H1 (cell line): ENCODE measurements at regions not wholly inside any gene's neighbourhood (a gene's known extent, or its start where the extent isn't known, plus 50 kb on each side); places are given as distances from the start of the nearest gene placed in this dataset.

Source experiments
- CTCF ChIA-PET: fragments of 300-600 bp; sonication (Branson Sonifier 250); formaldehyde crosslinking; loops from one replicate; lab custom pipeline; 2021; ENCODE audit not compliant: partially characterized antibody; lab: Charles Lee
- POLR2A ChIA-PET: fragments of 300-600 bp; sonication (Branson Sonifier 250); formaldehyde crosslinking; loops from one replicate; lab custom pipeline; 2021; ENCODE audit warnings: inconsistent platforms; ENCODE audit not compliant: partially characterized antibody; lab: Charles Lee
- DNase-seq, 2 experiments: peaks; one replicate each; pipeline versions ENCODE4 v3.0.0 to v3.0.0-alpha.2; 2010 to 2022; ENCODE audit warnings: low spot score in 2 of 2, low read depth in 1 of 2, mixed read lengths in 1 of 2
- FAIRE-seq: peaks from 2 replicates; lab custom pipeline; 2011; peaks lifted over from hg19 to GRCh38; lab: Jason Lieb, UNC
- H2AFZ ChIP-seq: 2 replicates; pipeline ENCODE4 v1.8.1; 2012; ENCODE audit warnings: low read length, inconsistent platforms
- H2AK5ac ChIP-seq: 2 replicates; pipeline ENCODE4 v1.6.1; 2013; ENCODE audit warnings: low read depth, low read length
- H2BK120ac ChIP-seq: replicated peaks from 2 replicates; pipeline ENCODE3; 2013; ENCODE audit warnings: low read depth, low read length, inconsistent platforms
- H2BK12ac ChIP-seq: 2 replicates; pipeline ENCODE4 v1.6.1; 2013; ENCODE audit warnings: low read depth, low read length
- H2BK15ac ChIP-seq: 2 replicates; pipeline ENCODE4 v1.6.1; 2013; ENCODE audit warnings: low read length
- H2BK20ac ChIP-seq: 2 replicates; pipeline ENCODE4 v1.6.1; 2013; ENCODE audit warnings: low read length
- H2BK5ac ChIP-seq: 2 replicates; pipeline ENCODE4 v1.6.1; 2013; ENCODE audit warnings: low read depth, low read length
- H3K14ac ChIP-seq: 2 replicates; pipeline ENCODE4 v1.6.1; 2013; ENCODE audit warnings: inconsistent platforms; ENCODE audit not compliant: insufficient read length
- H3K18ac ChIP-seq: 2 replicates; pipeline ENCODE4 v1.6.1; 2013; ENCODE audit warnings: low read length; ENCODE audit errors: extremely low read depth
- H3K23ac ChIP-seq: 2 replicates; pipeline ENCODE4 v1.6.1; 2013; ENCODE audit warnings: inconsistent platforms; ENCODE audit not compliant: insufficient read length
- H3K23me2 ChIP-seq: 2 replicates; pipeline ENCODE4 v1.6.1; 2013; ENCODE audit warnings: low read depth, low read length
- H3K27ac ChIP-seq: 2 replicates; pipeline ENCODE4 v1.6.1; 2011; ENCODE audit warnings: low read depth, low read length, inconsistent platforms
- H3K27me3 ChIP-seq, 4 experiments: replicated peaks in 1 of 4; 1 replicate in 1 of 4; 2 replicates in 3 of 4; pipeline versions ENCODE4 v1.6.1 to v1.8.1; 2011 to 2013; ENCODE audit warnings: low read length in 3 of 4, mild to moderate bottlenecking in 3 of 4, inconsistent platforms in 2 of 4, mixed read lengths in 2 of 4, moderate library complexity in 1 of 4; ENCODE audit not compliant: control insufficient read depth in 3 of 4, insufficient read depth in 3 of 4; ENCODE audit errors: extremely low read depth in 1 of 4
- H3K36me3 ChIP-seq, 4 experiments: 2 replicates each; pipeline versions ENCODE4 v1.6.1 to v1.8.1; 2011 to 2013; ENCODE audit warnings: mild to moderate bottlenecking in 4 of 4, low read length in 3 of 4, moderate library complexity in 2 of 4, control low read depth in 1 of 4, inconsistent platforms in 1 of 4; ENCODE audit not compliant: insufficient read depth in 4 of 4, control insufficient read depth in 2 of 4
- H3K4ac ChIP-seq: replicated peaks from 2 replicates; pipeline ENCODE3; 2013; ENCODE audit warnings: low read length, low read depth, mixed read lengths, inconsistent platforms; ENCODE audit not compliant: insufficient read length
- H3K4me1 ChIP-seq, 4 experiments: replicated peaks in 1 of 4; 1 replicate in 1 of 4; 2 replicates in 3 of 4; pipeline versions ENCODE4 v1.6.1 to v1.8.1; 2011 to 2013; ENCODE audit warnings: low read length in 3 of 4, inconsistent platforms in 2 of 4, mixed read lengths in 1 of 4; ENCODE audit not compliant: insufficient read depth in 4 of 4, control insufficient read depth in 3 of 4
- H3K4me2 ChIP-seq, 2 experiments: 2 replicates each; pipeline versions ENCODE4 v1.6.1 to v1.8.1; 2011 to 2013; ENCODE audit warnings: low read depth in 2 of 2, low read length in 2 of 2, control low read depth in 1 of 2, inconsistent platforms in 1 of 2, mild to moderate bottlenecking in 1 of 2; ENCODE audit not compliant: insufficient read depth in 1 of 2
- H3K4me3 ChIP-seq, 4 experiments: fragments of 200-600, 300-600 bp in 1 of 4; sonication (generic), shearing (Covaris generic), sonication (Bioruptor Twin) in 1 of 4; 2 replicates each; pipeline versions ENCODE4 v1.5.1 to v1.8.1; 2011 to 2016; ENCODE audit warnings: low read length in 4 of 4, low read depth in 3 of 4, control low read depth in 2 of 4, inconsistent platforms in 2 of 4, mild to moderate bottlenecking in 2 of 4, mixed read lengths in 1 of 4, moderate library complexity in 1 of 4; ENCODE audit not compliant: insufficient read depth in 2 of 4; ENCODE audit errors: extremely low read depth in 1 of 4
- H3K56ac ChIP-seq: replicated peaks from 2 replicates; pipeline ENCODE3; 2013; ENCODE audit warnings: low read depth, mild to moderate bottlenecking, mixed read lengths, low read length, inconsistent platforms; ENCODE audit not compliant: insufficient read length
- H3K79me1 ChIP-seq: 2 replicates; pipeline ENCODE4 v1.6.1; 2013; ENCODE audit warnings: low read depth, low read length, control low read depth
- H3K79me2 ChIP-seq, 2 experiments: 2 replicates each; pipeline versions ENCODE4 v1.6.1 to v1.8.1; 2012 to 2013; ENCODE audit warnings: low read length in 2 of 2, mild to moderate bottlenecking in 2 of 2, inconsistent platforms in 1 of 2; ENCODE audit not compliant: insufficient read depth in 2 of 2, control insufficient read depth in 1 of 2
- H3K9ac ChIP-seq, 4 experiments: replicated peaks in 1 of 4; 1 replicate in 1 of 4; 2 replicates in 3 of 4; pipeline versions ENCODE4 v1.6.1 to v1.8.1; 2011 to 2013; ENCODE audit warnings: low read depth in 3 of 4, low read length in 3 of 4, control low read depth in 2 of 4, mild to moderate bottlenecking in 2 of 4, moderate library complexity in 2 of 4, inconsistent platforms in 1 of 4; ENCODE audit errors: extremely low read depth in 1 of 4
- H3K9me3 ChIP-seq, 2 experiments: 2 replicates each; pipeline versions ENCODE4 v1.6.1 to v1.8.1; 2012 to 2013; ENCODE audit warnings: mild to moderate bottlenecking in 2 of 2, moderate library complexity in 2 of 2, control low read depth in 1 of 2, inconsistent platforms in 1 of 2, low read depth in 1 of 2, low read length in 1 of 2, mixed read lengths in 1 of 2; ENCODE audit not compliant: insufficient read depth in 2 of 2
- H4K20me1 ChIP-seq, 2 experiments: replicated peaks in 1 of 2; 2 replicates each; pipeline versions ENCODE3 to v1.8.1; 2011 to 2013; ENCODE audit warnings: inconsistent platforms in 2 of 2, low read length in 2 of 2, mild to moderate bottlenecking in 1 of 2; ENCODE audit not compliant: insufficient read depth in 2 of 2, control insufficient read depth in 1 of 2
- H4K5ac ChIP-seq: 2 replicates; pipeline ENCODE4 v1.6.1; 2013; ENCODE audit warnings: low read length, low read depth, mixed read lengths, inconsistent platforms; ENCODE audit not compliant: insufficient read length
- H4K8ac ChIP-seq: 2 replicates; pipeline ENCODE4 v1.8.0; 2013; ENCODE audit warnings: mild to moderate bottlenecking, moderate library complexity, low read length, inconsistent platforms; ENCODE audit not compliant: insufficient read depth; ENCODE audit errors: extremely low read depth
- H4K91ac ChIP-seq: replicated peaks from 2 replicates; pipeline ENCODE3; 2013; ENCODE audit warnings: low read length, mixed read lengths, inconsistent platforms; ENCODE audit not compliant: insufficient read length
- CBX8 ChIP-seq: fragments of 300-800, 300-1000 bp; sonication (generic); IDR thresholded peaks from 2 replicates; pipeline ENCODE4 v1.7.1; 2016; ENCODE audit warnings: low read depth, low read length, borderline replicate concordance
- CTBP2 ChIP-seq: IDR thresholded peaks from 2 replicates; pipeline ENCODE4 v1.7.0; 2011; ENCODE audit warnings: borderline replicate concordance, mild to moderate bottlenecking, moderate library complexity, mixed read lengths, low read length; ENCODE audit not compliant: insufficient read depth, insufficient read length
- KDM5A ChIP-seq: fragments of 200-600 bp; IDR thresholded peaks from 2 replicates; pipeline ENCODE4 v1.7.1; 2012; ENCODE audit warnings: mild to moderate bottlenecking, low read length, inconsistent platforms, mixed read lengths
- RBBP5 ChIP-seq: IDR thresholded peaks from 2 replicates; pipeline ENCODE4 v1.7.1; 2012; ENCODE audit warnings: low read depth, mild to moderate bottlenecking, inconsistent platforms, low read length, moderate library complexity, borderline replicate concordance
- SRF ChIP-seq: IDR thresholded peaks from 2 replicates; pipeline ENCODE4 v1.6.1; 2011; ENCODE audit warnings: mild to moderate bottlenecking, low read depth, low read length, moderate library complexity
- TAF1 ChIP-seq: IDR thresholded peaks from 2 replicates; pipeline ENCODE4 v1.6.1; 2011; ENCODE audit warnings: mild to moderate bottlenecking, low read depth, low read length
- WGBS, 2 experiments: shearing (Covaris generic) in 1 of 2; methylation state at CpG; one replicate each; pipeline versions ENCODE4 v1.1.6 to v1.1.7; 2013 to 2015; ENCODE audit warnings: low lambda C conversion rate in 2 of 2, mixed read lengths in 2 of 2, inconsistent platforms in 1 of 2, low coverage in 1 of 2, missing lambda C conversion rate in 1 of 2; ENCODE audit not compliant: insufficient replicate concordance in 2 of 2, insufficient coverage in 1 of 2, insufficient read length in 1 of 2; ENCODE audit errors: extremely low coverage in 1 of 2, missing lambda C conversion rate in 1 of 2; 5-methylcytosine and 5-hydroxymethylcytosine counted together
- TF ChIP-seq, protein P1 (sequence below): IDR thresholded peaks from 2 replicates; pipeline ENCODE4 v1.6.1; 2012; ENCODE audit warnings: inconsistent platforms

DNA sequence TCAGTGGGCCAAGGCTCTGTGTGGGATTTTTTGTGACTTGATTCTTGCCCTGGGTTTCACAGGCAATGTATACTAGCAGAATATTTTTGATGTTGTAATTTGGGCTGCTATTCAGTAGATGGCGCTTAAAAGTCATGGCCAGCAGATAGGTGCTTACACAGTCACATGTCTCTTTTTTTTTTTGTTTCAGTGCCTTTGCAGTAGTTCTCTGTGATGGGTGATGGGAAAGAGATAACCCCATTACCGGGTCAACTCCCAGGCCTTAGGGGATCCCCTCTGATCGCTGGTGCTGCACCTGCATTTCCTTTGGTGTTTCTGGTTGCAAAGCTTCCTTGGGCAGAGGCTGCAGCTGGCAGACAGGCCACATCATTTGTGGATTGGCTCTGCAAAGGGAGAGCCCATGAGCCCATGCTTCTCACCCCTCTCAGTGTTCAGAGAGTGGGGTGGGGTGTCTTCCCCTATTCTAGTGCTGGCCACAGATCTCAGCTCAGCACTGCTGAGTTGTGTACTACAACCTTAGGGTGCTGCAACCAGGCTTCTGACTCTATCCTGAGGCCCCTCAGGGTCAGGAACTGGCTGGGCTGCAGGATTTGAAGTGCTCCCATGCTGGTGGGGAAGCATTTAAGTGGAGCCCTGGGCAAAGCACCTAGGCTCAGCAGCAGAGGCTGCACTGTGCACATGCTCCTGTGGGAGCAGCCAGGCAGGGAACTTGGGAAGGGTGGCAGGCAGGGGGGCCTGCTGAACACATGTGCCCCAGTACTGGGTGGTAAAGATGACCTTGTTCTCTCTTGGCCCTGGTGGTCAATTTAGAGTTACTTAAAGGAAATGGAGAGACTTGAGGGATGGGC lies 219.8 kb upstream of the SPHKAP start:
- H3K27ac ChIP-seq = no peak overlapping the region
- H3K23me2 ChIP-seq = no peaks in the 10 kb centered on the region; the same call in 1 of the 2 replicates
- no peak overlapping the region for H3K4ac ChIP-seq
- no peaks in the 10 kb centered on the region for H3K27me3 ChIP-seq
- H3K9me3 ChIP-seq = peaks cover 4 to 6% of the 10 kb centered on the region in 2 experiments; a peak in 3 of 4 replicates
- H2AK5ac ChIP-seq = no peak overlapping the region
- H3K56ac ChIP-seq = no peak overlapping the region
- DNase-seq (no peak), FAIRE-seq (no peak)
- CTCF ChIA-PET = no interaction called here
- no peak overlapping the region for H2BK120ac ChIP-seq
- no peak overlapping the region for H3K14ac ChIP-seq
- H3K4me3 ChIP-seq = no peak overlapping the region
- H3K79me1 ChIP-seq = no peaks in the 10 kb centered on the region
- no peaks in the 10 kb centered on the region for H3K79me2 ChIP-seq
- no peak overlapping the region for H3K9ac ChIP-seq
- no peaks in the 10 kb centered on the region for H3K4me1 ChIP-seq
- no peak overlapping the region for H4K8ac ChIP-seq
- TF ChIP-seq RBBP5 = no peak
- no peak for TF ChIP-seq CBX8
- TF ChIP-seq, protein P1, sequence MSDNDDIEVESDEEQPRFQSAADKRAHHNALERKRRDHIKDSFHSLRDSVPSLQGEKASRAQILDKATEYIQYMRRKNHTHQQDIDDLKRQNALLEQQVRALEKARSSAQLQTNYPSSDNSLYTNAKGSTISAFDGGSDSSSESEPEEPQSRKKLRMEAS = no peak
- no peak for TF ChIP-seq CTBP2
- no peak for TF ChIP-seq SRF
- no peak for TF ChIP-seq KDM5A
- TF ChIP-seq TAF1 = no peak
- no peak overlapping the region for H2BK12ac ChIP-seq
- H2AFZ ChIP-seq = no peak overlapping the region
- H2BK20ac ChIP-seq = no peak overlapping the region
- WGBS, 2 experiments = no CpG with 5 or more reads among the region's 3 CpGs
- no peak overlapping the region for H4K5ac ChIP-seq
- POLR2A ChIA-PET = no interaction called here
- no peak overlapping the region for H3K23ac ChIP-seq
- H3K18ac ChIP-seq = no peak overlapping the region
- no peak overlapping the region for H2BK5ac ChIP-seq
- H4K20me1 ChIP-seq = no peaks in the 10 kb centered on the region
- no peaks in the 10 kb centered on the region for H3K36me3 ChIP-seq
- no peak overlapping the region for H2BK15ac ChIP-seq
- H4K91ac ChIP-seq = no peak overlapping the region
- no peak overlapping the region for H3K4me2 ChIP-seq
